C4-2B (cell line): ENCODE measurements at regions not wholly inside any gene's neighbourhood (a gene's known extent, or its start where the extent isn't known, plus 50 kb on each side); places are given as distances from the start of the nearest gene placed in this dataset.

Experiments used
- CTCF ChIP-seq: fragments of 450-650 bp; conservative IDR thresholded peaks from 2 replicates; pipeline ENCODE4 v1.5.1; 2017; ENCODE audit warnings: mild to moderate bottlenecking
- ZFX ChIP-seq: fragments of 450-650 bp; IDR thresholded peaks from 2 replicates; pipeline ENCODE4 v1.6.1; 2017

- no peak for TF ChIP-seq CTCF
- TF ChIP-seq ZFX = no peak
Measured at GRCh38 chr6:43837507-43837906, 67.5 kb downstream of the VEGFA start.
